ENCODE measurements at regions not wholly inside any gene's neighbourhood (a gene's known extent, or its start where the extent isn't known, plus 50 kb on each side); places are given as distances from the start of the nearest gene placed in this dataset.

DNA sequence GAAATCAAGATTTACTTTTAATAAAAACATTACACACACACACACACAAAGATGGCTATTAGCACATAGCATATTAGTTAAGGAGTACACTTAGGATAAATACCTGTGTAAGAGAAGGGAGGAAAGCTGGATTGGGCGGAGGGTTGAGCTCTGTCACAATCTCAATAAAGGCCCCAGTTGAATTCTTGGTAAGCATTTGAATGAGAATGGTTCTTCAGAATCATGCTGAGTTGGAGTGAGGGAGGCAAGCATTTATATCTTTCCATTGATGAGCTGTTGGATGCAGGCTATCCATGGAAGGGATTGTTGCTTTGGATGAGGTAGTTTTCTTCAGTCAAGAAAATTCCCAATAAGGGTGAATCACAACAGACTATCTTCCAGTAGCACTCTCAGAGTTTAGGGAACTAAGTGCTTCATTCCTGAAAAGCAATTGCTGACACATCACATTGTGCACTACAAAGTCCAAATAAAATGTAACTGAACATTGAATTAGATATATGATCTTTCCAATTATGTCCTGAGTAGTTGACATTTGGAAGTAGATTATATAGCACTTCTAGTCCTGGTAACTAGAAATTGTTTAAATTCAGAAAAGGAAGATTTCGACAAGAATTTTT, 95.7 kb downstream of the SUCNR1 start:
- Histone ChIP-seq H3K27me3 (no peaks in the 10 kb centered on the region), H3K27ac (no peak overlapping the region), H3K4me1 (no peaks in the 10 kb centered on the region), H3K36me3 (no peaks in the 10 kb centered on the region), H3K9me3 (no peaks in the 10 kb centered on the region), H3K4me3 (no peak overlapping the region)
- ATAC-seq (no peak), DNase-seq (no peak)
- TF ChIP-seq, protein P1, sequence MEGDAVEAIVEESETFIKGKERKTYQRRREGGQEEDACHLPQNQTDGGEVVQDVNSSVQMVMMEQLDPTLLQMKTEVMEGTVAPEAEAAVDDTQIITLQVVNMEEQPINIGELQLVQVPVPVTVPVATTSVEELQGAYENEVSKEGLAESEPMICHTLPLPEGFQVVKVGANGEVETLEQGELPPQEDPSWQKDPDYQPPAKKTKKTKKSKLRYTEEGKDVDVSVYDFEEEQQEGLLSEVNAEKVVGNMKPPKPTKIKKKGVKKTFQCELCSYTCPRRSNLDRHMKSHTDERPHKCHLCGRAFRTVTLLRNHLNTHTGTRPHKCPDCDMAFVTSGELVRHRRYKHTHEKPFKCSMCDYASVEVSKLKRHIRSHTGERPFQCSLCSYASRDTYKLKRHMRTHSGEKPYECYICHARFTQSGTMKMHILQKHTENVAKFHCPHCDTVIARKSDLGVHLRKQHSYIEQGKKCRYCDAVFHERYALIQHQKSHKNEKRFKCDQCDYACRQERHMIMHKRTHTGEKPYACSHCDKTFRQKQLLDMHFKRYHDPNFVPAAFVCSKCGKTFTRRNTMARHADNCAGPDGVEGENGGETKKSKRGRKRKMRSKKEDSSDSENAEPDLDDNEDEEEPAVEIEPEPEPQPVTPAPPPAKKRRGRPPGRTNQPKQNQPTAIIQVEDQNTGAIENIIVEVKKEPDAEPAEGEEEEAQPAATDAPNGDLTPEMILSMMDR (IDR thresholded peaks at IDR 0.05), result no peak
- intact Hi-C loops (cut with DNase I), result no loop called here

DNA sequence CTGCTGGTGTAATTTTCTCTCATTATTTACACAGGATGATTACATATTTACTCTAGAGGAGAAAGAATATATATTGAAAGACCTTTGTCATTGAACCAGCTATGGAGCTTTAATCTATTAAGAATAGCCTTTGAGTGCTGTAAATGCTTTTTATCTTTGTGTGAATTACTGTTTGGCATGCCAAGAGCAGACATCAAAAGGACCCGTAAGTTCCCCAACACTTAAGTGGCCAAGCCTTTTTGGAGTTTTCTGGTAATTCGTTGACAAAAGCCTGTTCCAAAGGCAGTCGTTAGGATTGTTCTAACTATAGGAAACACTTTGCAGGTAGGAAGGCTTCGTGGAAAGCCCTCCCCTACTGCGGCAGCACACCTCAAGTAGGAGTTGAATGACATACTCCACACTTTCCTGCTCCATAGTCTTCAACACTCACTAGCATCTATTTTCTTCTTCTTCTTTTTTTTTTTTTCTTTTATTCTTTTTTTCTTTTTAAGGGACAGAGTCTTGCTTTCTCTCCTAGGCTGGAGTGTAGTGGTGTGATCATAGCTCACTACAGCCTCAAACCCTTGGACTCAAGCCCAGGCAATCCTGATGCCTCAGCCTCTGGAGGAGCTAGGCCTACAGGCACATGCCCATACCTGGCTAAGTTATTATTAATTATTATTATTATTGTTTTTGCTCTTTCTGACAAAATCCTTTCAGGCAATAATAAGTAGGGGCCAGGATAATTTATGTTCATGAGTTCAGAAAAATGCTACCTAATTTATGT, 98.6 kb downstream of the SUCNR1 start:
- intact Hi-C loops (cut with DNase I), result no loop called here
- no peak overlapping the region for H3K27ac ChIP-seq
- no peaks in the 10 kb centered on the region for H3K27me3 ChIP-seq
- H3K36me3 ChIP-seq, result no peaks in the 10 kb centered on the region
- H3K9me3 ChIP-seq, result no peaks in the 10 kb centered on the region
- TF ChIP-seq, protein P1 (IDR thresholded peaks at IDR 0.05), result no peak
- H3K4me1 ChIP-seq, result no peaks in the 10 kb centered on the region
- ATAC-seq (peak; percentile 94), DNase-seq (no peak)
- H3K4me3 ChIP-seq, result no peak overlapping the region

DNA sequence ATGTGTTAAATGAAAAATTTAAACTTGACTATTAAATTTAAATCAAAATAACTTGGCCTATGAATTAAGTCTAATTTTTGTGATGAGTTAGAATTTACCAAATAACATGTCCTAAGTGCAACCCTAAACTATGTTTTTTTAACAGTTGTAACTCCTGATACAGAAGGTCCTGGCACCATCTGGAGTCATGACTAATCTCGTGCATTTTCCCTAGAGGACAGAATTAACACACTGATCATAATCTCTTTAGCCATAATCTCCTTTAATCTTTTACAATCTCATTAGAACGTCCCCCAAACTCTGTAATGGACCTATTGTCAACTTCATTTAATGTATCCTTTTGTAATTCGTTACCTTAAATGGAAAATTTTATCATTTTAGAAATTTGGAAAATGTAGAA, 100.6 kb downstream of the SUCNR1 start:
- Histone ChIP-seq H3K4me1 (no peaks in the 10 kb centered on the region), H3K36me3 (no peaks in the 10 kb centered on the region), H3K27me3 (no peaks in the 10 kb centered on the region), H3K9me3 (no peaks in the 10 kb centered on the region), H3K4me3 (no peak overlapping the region), H3K27ac (no peak overlapping the region)
- TF ChIP-seq, protein P1 (IDR thresholded peaks at IDR 0.05), result no peak
- DNase-seq (no peak), ATAC-seq (no peak)
- intact Hi-C loops (cut with DNase I), result no loop called here

DNA sequence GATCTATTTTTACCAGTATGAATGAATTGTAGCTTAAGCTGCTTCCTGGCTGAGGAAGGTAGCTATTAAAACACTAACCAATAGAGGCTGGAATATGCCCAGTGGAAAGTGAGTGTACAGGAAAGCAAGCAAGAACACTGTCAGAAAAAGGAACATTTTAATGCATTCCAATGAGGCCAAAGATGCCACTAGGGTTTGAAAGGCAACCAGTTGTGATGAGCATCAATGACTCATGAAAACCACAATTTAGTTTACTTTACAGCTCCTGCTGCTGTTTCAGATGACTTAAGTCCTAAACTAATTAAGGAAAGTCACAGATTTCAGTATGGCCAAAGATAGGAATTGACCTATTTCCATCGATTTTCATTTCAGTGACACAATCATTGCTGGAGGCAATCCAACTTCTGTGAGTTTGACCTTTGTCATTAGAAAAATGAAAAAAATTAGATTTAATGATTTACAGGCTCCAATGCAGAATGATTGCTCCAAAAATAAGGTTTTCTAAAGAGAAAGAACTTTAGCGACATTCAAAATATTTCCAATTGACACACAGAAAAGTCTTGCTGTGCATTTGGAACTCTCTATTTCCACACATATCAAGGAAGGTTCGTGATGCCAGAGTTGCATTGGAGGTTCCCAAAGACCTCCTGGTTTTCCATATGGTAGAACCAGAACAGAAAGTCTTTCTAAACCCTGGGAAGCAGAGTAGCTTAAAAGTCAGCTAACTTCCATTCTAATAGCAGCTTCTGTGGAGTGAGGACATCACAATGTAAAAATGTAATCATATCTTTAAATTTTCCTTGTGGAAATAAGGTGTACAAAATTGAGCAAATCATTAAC, 103.0 kb downstream of the SUCNR1 start:
- Histone ChIP-seq H3K27ac (no peak overlapping the region), H3K4me3 (no peak overlapping the region), H3K9me3 (no peaks in the 10 kb centered on the region), H3K4me1 (no peaks in the 10 kb centered on the region), H3K27me3 (no peaks in the 10 kb centered on the region), H3K36me3 (no peaks in the 10 kb centered on the region)
- no peak for ATAC-seq
- no peak for DNase-seq
- intact Hi-C loops (cut with DNase I), result no loop called here
- TF ChIP-seq, protein P1 (IDR thresholded peaks at IDR 0.05), result no peak

DNA sequence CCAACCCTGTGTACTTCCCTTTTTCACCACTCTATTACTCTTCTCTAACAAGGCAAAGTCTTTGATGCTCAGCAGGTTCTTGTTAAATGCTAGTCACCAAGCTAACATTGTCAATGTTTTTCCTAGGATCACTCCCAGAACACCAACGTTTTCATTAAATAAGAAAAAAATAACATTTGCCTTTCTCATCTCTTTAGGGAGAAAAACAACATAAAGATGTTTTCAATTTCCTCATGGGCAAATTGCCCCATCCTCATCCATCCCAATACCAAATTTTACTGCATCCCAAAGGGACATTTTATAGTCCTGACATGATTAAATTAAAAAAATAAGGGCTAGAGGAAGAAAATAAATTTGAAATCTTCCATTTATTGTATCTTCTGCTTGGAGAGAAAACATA, 106.5 kb downstream of the SUCNR1 start:
- Histone ChIP-seq H3K27ac (no peak overlapping the region), H3K27me3 (no peaks in the 10 kb centered on the region), H3K9me3 (no peaks in the 10 kb centered on the region), H3K4me3 (no peak overlapping the region), H3K36me3 (no peaks in the 10 kb centered on the region), H3K4me1 (no peaks in the 10 kb centered on the region)
- no peak for ATAC-seq
- DNase-seq, result no peak
- intact Hi-C loops (cut with DNase I), result no loop called here
- TF ChIP-seq, protein P1 (IDR thresholded peaks at IDR 0.05), result no peak

Data from upper lobe of right lung (tissue), 1 donor.